ENCODE measurements at regions not wholly inside any gene's neighbourhood (a gene's known extent, or its start where the extent isn't known, plus 50 kb on each side); places are given as distances from the start of the nearest gene placed in this dataset.

DNA sequence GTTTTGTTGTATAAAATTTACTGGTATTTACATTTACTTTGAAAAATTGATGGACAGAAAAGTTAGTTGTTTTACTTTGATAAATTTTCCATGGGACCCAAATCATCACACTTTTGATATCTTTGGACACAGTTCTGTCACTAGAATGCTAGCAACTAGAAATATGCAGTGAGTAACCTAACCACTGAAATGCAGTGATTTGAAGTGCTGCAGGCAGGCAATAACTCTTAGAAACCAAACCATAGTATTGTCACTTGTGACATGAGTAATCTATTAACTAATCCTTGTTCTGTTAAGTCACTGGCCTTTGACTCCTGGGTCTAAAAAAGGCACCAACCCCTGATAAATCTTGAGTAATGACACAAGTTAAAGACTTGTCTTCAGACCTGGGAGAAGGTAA, 620.0 kb upstream of the ATXN8OS start:
- H3K27ac ChIP-seq (ENCODE audit: low read length) = no peak overlapping the region
- H3K4me3 ChIP-seq (ENCODE audit: low read length) = no peak overlapping the region
- H3K36me3 ChIP-seq (ENCODE audit: insufficient read depth, low read depth, low read length) = no peaks in the 10 kb centered on the region
- H3K9me3 ChIP-seq (ENCODE audit: insufficient read depth, low read depth, low read length) = peaks cover 55% of the 10 kb centered on the region
- H3K27me3 ChIP-seq (ENCODE audit: insufficient read depth, low read length) = no peaks in the 10 kb centered on the region
- H3K4me1 ChIP-seq (ENCODE audit: insufficient read depth, low read length) = no peaks in the 10 kb centered on the region
- no peak overlapping the region for H3K9ac ChIP-seq (ENCODE audit: low read depth, low read length)

DNA sequence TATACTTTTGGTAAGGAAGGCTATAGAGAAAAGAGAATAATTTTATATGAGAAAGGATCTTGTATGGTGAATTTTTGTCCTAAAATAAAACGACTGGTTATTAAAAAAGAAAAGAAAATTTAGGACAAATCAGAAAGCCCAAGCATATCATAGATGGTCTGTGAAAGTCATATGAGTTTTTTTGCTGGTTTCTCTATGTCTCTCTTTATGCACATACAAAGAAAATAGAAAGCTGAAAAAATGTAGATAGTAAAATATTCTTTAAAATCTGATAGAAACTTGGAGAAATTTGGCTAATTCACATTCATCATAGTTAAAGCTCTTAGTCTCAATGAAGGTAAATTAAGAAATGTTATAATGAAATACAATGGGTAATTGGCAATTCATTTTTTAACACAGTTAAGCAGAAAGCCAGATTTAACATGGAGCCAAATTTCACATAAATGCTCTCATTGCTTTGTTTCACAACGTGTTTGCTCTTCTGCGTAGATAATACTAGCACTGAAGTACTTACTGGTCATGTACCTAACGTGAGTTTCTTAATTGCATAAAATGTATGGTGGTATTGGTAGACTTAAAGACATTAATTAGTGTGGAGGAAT, 621.5 kb upstream of the ATXN8OS start:
- Histone ChIP-seq H3K36me3 (ENCODE audit: insufficient read depth, low read depth, low read length) (no peaks in the 10 kb centered on the region), H3K27me3 (ENCODE audit: insufficient read depth, low read length) (no peaks in the 10 kb centered on the region), H3K27ac (ENCODE audit: low read length) (no peak overlapping the region), H3K9ac (ENCODE audit: low read depth, low read length) (no peak overlapping the region), H3K4me3 (ENCODE audit: low read length) (no peak overlapping the region; the same call in 1 of the 2 replicates), H3K9me3 (ENCODE audit: insufficient read depth, low read depth, low read length) (peaks cover 55% of the 10 kb centered on the region), H3K4me1 (ENCODE audit: insufficient read depth, low read length) (no peaks in the 10 kb centered on the region)

DNA sequence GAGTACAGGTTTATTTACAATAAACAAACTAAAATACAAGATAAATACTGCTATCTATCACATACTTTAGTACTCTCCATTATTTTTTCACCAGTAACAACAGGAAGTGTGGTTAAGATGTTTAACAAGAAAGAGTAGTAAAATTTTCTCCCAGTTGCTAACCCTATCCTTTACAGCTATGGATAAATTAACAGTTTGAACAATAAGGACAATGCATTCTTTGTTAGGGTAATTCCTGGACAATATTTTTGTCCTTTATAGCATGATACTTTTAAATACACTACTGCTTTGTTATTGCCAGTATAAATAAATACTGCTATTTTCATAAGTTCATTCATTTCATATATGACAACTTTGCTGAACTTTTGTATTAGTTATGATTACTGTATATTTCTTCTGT, 630.2 kb upstream of the ATXN8OS start:
- no peaks in the 10 kb centered on the region for H3K27me3 ChIP-seq (ENCODE audit: insufficient read depth, low read length)
- no peak overlapping the region for H3K27ac ChIP-seq (ENCODE audit: low read length)
- no peaks in the 10 kb centered on the region for H3K36me3 ChIP-seq (ENCODE audit: insufficient read depth, low read depth, low read length)
- no peak overlapping the region for H3K9ac ChIP-seq (ENCODE audit: low read depth, low read length)
- H3K4me1 ChIP-seq (ENCODE audit: insufficient read depth, low read length) = no peaks in the 10 kb centered on the region
- H3K4me3 ChIP-seq (ENCODE audit: low read length) = no peak overlapping the region
- no peaks in the 10 kb centered on the region for H3K9me3 ChIP-seq (ENCODE audit: insufficient read depth, low read depth, low read length)

DNA sequence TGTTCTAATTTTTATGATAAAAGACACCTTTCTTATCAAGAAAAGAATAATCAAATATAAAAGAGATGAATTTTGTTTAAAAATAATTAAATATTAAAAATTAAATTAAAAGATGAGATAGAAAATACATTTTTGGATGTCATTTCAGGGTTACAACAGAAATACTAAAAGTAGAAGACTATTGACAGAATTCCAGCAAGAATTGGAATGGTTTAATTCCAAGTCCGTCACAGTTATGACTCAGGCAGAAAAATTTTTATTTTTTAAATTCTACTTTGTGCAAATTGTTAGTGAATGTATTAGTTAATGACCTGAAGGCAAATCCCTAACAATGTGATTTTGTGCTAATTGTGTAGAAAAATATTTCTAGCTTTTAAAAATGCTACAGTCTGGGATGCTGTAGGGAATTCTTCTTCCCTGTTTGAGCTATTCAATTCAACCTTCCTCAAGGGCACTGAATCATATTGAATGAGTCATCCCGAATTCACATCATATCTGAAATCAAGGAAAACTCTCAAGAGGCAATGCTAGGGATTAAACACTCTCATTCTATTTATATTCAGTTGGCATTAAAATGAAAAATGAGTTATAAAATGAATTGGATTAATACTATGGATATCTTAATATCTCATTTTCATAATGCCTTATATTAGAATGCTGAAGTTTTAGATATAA, 633.5 kb upstream of the ATXN8OS start:
- Histone ChIP-seq H3K4me3 (ENCODE audit: low read length) (no peak overlapping the region), H3K27ac (ENCODE audit: low read length) (no peak overlapping the region), H3K9me3 (ENCODE audit: insufficient read depth, low read depth, low read length) (no peaks in the 10 kb centered on the region), H3K36me3 (ENCODE audit: insufficient read depth, low read depth, low read length) (no peaks in the 10 kb centered on the region), H3K9ac (ENCODE audit: low read depth, low read length) (no peak overlapping the region), H3K4me1 (ENCODE audit: insufficient read depth, low read length) (no peaks in the 10 kb centered on the region), H3K27me3 (ENCODE audit: insufficient read depth, low read length) (no peaks in the 10 kb centered on the region)

DNA sequence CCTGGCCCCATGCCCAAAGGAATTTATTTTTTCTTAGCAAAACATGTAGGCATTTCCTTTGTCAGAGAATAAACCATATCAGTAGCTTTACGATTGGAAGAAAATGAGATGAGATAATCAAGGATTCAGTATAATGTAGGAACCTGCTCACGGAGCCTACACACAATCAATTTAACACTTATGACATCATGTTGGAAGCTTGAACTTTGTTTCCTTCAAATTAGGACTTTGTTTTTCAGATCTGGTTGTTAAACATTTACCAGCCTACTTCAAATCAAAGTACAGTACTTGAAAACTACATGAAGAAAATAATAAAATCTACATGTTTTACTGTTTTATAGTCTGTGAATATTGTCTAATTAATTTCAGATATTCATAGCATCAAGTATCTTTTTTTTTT, 639.0 kb upstream of the ATXN8OS start:
- Histone ChIP-seq H3K9ac (ENCODE audit: low read depth, low read length) (no peak overlapping the region), H3K27me3 (ENCODE audit: insufficient read depth, low read length) (no peaks in the 10 kb centered on the region), H3K4me1 (ENCODE audit: insufficient read depth, low read length) (no peaks in the 10 kb centered on the region), H3K27ac (ENCODE audit: low read length) (no peak overlapping the region), H3K9me3 (ENCODE audit: insufficient read depth, low read depth, low read length) (no peaks in the 10 kb centered on the region), H3K36me3 (ENCODE audit: insufficient read depth, low read depth, low read length) (no peaks in the 10 kb centered on the region), H3K4me3 (ENCODE audit: low read length) (no peak overlapping the region)

DNA sequence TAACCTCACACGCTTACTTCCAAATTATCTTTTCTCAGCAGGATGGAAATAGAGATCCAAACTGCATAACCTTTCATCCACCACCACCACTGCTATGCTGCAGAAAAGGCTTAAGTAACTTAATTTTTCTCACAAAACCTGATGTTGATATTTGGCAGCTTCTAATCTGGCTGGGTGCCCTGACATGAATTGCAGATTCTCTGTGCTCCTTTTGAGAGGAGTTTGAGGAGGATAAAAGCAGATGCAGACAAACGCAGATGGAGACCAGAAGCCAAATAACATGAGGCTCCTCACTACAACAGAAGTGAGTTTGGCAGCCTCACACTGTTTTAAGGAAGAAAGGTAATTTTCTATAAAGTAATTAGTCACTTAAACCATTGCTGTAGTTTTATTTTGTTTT, 646.2 kb upstream of the ATXN8OS start:
- Histone ChIP-seq H3K9ac (ENCODE audit: low read depth, low read length) (no peak overlapping the region), H3K27ac (ENCODE audit: low read length) (no peak overlapping the region), H3K4me3 (ENCODE audit: low read length) (no peak overlapping the region), H3K4me1 (ENCODE audit: insufficient read depth, low read length) (peaks cover 16% of the 10 kb centered on the region; the same call in 1 of the 2 replicates), H3K9me3 (ENCODE audit: insufficient read depth, low read depth, low read length) (no peaks in the 10 kb centered on the region), H3K27me3 (ENCODE audit: insufficient read depth, low read length) (no peaks in the 10 kb centered on the region), H3K36me3 (ENCODE audit: insufficient read depth, low read depth, low read length) (no peaks in the 10 kb centered on the region)

DNA sequence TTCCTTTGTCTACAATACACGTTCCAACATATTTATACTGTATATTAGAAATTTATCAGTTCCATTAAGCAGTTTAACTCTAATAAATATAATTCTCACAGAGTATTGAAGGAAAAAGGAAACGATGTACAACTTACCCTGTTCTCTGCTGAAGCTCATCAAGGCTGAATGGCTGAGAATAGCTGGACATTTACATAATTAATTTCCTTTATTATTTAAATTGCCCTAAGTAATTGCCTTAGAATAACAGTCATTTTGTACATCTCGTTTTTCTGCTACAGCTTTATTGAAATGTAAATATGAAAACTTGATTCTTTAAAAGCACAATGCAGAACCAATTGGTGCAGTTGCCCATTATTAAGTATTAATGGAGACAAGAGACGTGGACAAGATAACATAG, 648.3 kb upstream of the ATXN8OS start:
- Histone ChIP-seq H3K9me3 (ENCODE audit: insufficient read depth, low read depth, low read length) (no peaks in the 10 kb centered on the region), H3K4me3 (ENCODE audit: low read length) (no peak overlapping the region), H3K36me3 (ENCODE audit: insufficient read depth, low read depth, low read length) (no peaks in the 10 kb centered on the region), H3K27ac (ENCODE audit: low read length) (no peak overlapping the region), H3K27me3 (ENCODE audit: insufficient read depth, low read length) (no peaks in the 10 kb centered on the region), H3K4me1 (ENCODE audit: insufficient read depth, low read length) (peaks cover 16% of the 10 kb centered on the region; the same call in 1 of the 2 replicates), H3K9ac (ENCODE audit: low read depth, low read length) (no peak overlapping the region)

DNA sequence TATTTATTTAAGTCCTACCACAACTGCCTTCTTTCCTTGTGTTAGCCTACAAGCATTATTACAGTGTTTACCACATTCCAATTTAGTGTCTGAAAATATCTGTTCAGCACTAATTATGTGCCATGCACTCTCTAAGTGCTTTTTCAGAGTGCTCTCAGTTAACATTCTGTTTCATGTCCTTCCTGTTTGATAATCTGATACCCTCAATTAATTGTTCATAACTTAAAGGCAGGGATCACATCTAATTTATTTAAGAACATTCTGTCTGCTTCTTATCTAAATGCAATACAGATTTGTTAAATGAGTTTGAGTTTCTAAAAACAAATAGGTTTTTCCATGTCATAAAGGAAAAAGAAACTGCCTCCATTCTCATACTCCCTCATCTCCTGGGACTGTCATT, 649.6 kb upstream of the ATXN8OS start:
- Histone ChIP-seq H3K36me3 (ENCODE audit: insufficient read depth, low read depth, low read length) (no peaks in the 10 kb centered on the region), H3K27ac (ENCODE audit: low read length) (no peak overlapping the region), H3K4me1 (ENCODE audit: insufficient read depth, low read length) (peaks cover 16% of the 10 kb centered on the region; the same call in 1 of the 2 replicates), H3K9me3 (ENCODE audit: insufficient read depth, low read depth, low read length) (no peaks in the 10 kb centered on the region), H3K27me3 (ENCODE audit: insufficient read depth, low read length) (no peaks in the 10 kb centered on the region), H3K9ac (ENCODE audit: low read depth, low read length) (no peak overlapping the region), H3K4me3 (ENCODE audit: low read length) (no peak overlapping the region)

DNA sequence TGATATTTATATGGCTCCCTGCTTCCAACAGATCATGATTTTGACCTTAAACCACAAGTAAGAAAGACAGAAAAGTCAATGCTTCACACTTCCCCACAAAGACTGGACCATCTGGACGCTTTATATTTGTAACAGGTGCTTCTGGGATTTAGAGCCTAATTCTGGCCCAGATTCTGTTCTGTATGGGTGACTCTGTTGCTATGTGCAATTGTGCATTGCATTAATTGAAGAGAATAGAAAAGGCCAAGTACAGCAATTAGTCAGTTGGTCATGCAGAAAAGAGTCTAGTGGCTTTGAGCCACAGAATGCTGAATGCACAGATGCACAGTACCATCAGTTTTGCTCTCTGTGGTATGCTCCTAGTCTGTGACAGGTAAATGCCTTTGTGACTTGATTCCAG, 657.4 kb upstream of the ATXN8OS start:
- no peaks in the 10 kb centered on the region for H3K36me3 ChIP-seq (ENCODE audit: insufficient read depth, low read depth, low read length)
- no peaks in the 10 kb centered on the region for H3K27me3 ChIP-seq (ENCODE audit: insufficient read depth, low read length)
- no peak overlapping the region for H3K27ac ChIP-seq (ENCODE audit: low read length)
- H3K4me1 ChIP-seq (ENCODE audit: insufficient read depth, low read length) = no peaks in the 10 kb centered on the region; the same call in 1 of the 2 replicates
- H3K4me3 ChIP-seq (ENCODE audit: low read length) = no peak overlapping the region
- H3K9me3 ChIP-seq (ENCODE audit: insufficient read depth, low read depth, low read length) = no peaks in the 10 kb centered on the region
- H3K9ac ChIP-seq (ENCODE audit: low read depth, low read length) = no peak overlapping the region

DNA sequence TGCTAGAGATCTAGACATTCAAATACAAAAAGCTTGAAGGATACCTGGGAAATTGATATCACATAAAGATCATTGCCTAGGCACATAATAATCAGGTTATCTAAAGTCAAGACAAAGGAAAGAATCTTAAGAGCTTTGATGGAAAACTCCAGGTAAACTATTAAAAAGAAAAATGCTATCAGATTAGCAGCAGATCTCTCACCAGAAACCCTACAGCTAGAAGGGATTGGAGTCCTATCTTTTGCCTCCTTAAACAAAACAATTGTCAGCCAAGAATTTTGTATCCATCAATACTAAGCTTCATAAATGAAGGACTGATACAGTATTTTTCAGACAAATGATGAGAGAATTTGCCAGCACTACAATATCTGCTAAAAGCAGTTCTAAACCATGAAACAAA, 682.4 kb upstream of the ATXN8OS start:
- H3K27ac ChIP-seq (ENCODE audit: low read length) = no peak overlapping the region
- no peaks in the 10 kb centered on the region for H3K4me1 ChIP-seq (ENCODE audit: insufficient read depth, low read length)
- H3K9me3 ChIP-seq (ENCODE audit: insufficient read depth, low read depth, low read length) = no peaks in the 10 kb centered on the region
- no peak overlapping the region for H3K4me3 ChIP-seq (ENCODE audit: low read length)
- H3K27me3 ChIP-seq (ENCODE audit: insufficient read depth, low read length) = no peaks in the 10 kb centered on the region
- H3K36me3 ChIP-seq (ENCODE audit: insufficient read depth, low read depth, low read length) = no peaks in the 10 kb centered on the region
- no peak overlapping the region for H3K9ac ChIP-seq (ENCODE audit: low read depth, low read length)

DNA sequence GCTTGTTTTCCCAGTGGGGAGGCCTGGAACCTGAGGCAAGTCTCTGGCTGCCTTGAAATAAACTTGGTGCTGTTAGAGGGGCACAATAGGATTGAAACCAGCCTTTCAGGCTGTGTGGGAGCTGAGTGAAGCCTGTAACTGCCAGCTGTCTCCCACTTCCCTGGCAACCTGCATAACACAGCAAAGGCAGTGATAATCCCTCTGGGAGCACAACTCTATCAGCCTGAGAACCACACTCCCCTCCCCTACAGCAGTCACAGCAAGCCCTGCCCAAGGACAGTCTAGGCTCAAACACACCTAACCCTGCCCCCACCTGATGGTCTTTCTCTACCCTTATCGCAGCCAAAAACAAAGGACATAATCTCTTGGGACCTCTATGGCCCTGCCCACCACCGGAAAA, 683.8 kb upstream of the ATXN8OS start:
- Histone ChIP-seq H3K4me3 (ENCODE audit: low read length) (no peak overlapping the region), H3K27me3 (ENCODE audit: insufficient read depth, low read length) (no peaks in the 10 kb centered on the region), H3K4me1 (ENCODE audit: insufficient read depth, low read length) (no peaks in the 10 kb centered on the region), H3K36me3 (ENCODE audit: insufficient read depth, low read depth, low read length) (no peaks in the 10 kb centered on the region), H3K9me3 (ENCODE audit: insufficient read depth, low read depth, low read length) (no peaks in the 10 kb centered on the region), H3K27ac (ENCODE audit: low read length) (no peak overlapping the region), H3K9ac (ENCODE audit: low read depth, low read length) (no peak overlapping the region)

DNA sequence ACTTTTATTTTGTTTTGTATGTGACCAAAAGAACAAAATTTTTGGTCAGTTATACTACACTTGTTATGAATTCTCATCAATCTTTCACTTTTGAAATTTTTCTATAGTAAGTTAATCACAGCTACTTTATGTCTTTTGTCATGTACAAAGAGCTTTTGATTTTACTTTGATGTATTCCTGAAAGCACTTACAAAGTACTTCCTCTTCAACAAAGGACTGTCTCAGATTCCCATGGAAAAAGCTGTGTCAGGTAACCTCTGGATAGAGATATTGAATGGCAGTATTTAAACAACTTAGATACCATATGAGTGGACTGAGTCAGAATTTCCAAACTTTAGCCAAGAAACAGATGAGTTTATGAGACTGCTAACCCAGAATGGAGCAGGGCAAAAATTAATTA, 689.3 kb upstream of the ATXN8OS start:
- Histone ChIP-seq H3K27me3 (ENCODE audit: insufficient read depth, low read length) (no peaks in the 10 kb centered on the region), H3K27ac (ENCODE audit: low read length) (no peak overlapping the region), H3K4me1 (ENCODE audit: insufficient read depth, low read length) (peaks cover 5% of the 10 kb centered on the region; the same call in 1 of the 2 replicates), H3K4me3 (ENCODE audit: low read length) (no peak overlapping the region), H3K36me3 (ENCODE audit: insufficient read depth, low read depth, low read length) (no peaks in the 10 kb centered on the region), H3K9ac (ENCODE audit: low read depth, low read length) (no peak overlapping the region), H3K9me3 (ENCODE audit: insufficient read depth, low read depth, low read length) (no peaks in the 10 kb centered on the region)
